HCT116 (cell line): ENCODE measurements at regions not wholly inside any gene's neighbourhood (a gene's known extent, or its start where the extent isn't known, plus 50 kb on each side); places are given as distances from the start of the nearest gene placed in this dataset.

Experiments
- ATAC-seq: fragments of 200-7000 bp; cut with Tn5 transposase; 2 replicates; pipeline ENCODE4 v1.9.1; 2020; ENCODE audit warnings: mild to moderate bottlenecking, moderate library complexity
- BruUV-seq: library from RNA; stranded (reverse); fragments of 400-500 nt; replicated peaks from 2 replicates; lab custom pipeline; 2021; lab: Mats Ljungman, UMichigan
- CTCF ChIA-PET: fragments of 300-600 bp; sonication (Branson Sonifier 250); formaldehyde crosslinking; loops from one replicate; lab custom pipeline; 2021; ENCODE audit warnings: antibody characterized with exemption; lab: Charles Lee
- POLR2A ChIA-PET: fragments of 300-600, 350-600 bp; sonication (Branson Sonifier 250); formaldehyde crosslinking; loops from one replicate; lab custom pipeline; 2021; ENCODE audit warnings: antibody characterized with exemption; lab: Charles Lee
- RAD21 ChIA-PET, 2 experiments: fragments of 300-600 bp; sonication (Branson Sonifier 250); formaldehyde crosslinking; loops; one replicate each; lab custom pipeline; 2023; ENCODE audit warnings: low total read pairs in 2 of 2; ENCODE audit not compliant: uncharacterized antibody in 2 of 2, unreplicated experiment in 2 of 2, low non-redundant PET in 1 of 2; lab: Charles Lee
- DNase-seq: peaks from one replicate; pipeline ENCODE4 v3.0.0-alpha.2; 2010; ENCODE audit warnings: low read depth, low spot score
- H2AFZ ChIP-seq: fragments of 200-600 bp; shearing (Covaris generic), sonication (generic); 2 replicates; pipeline ENCODE4 v1.6.1; 2017; ENCODE audit warnings: low read depth, mixed run types, mixed read lengths, antibody characterized with exemption, low read length; ENCODE audit not compliant: poor library complexity, severe bottlenecking
- H3K27ac ChIP-seq: 2 replicates; pipeline ENCODE4 v1.5.1; 2012; ENCODE audit warnings: low read depth, low read length
- H3K27me3 ChIP-seq: fragments of 200-600 bp; sonication (generic); 2 replicates; pipeline ENCODE4 v1.6.1; 2016; ENCODE audit warnings: mixed run types, low read length, mixed read lengths; ENCODE audit not compliant: insufficient read depth
- H3K36me3 ChIP-seq, 2 experiments: fragments of 200-500 bp in 1 of 2; fragments of 200-600 bp in 1 of 2; sonication (Bioruptor generic) in 1 of 2; sonication (generic) in 1 of 2; 2 replicates each; pipeline versions ENCODE4 v1.5.1 to v1.6.1; 2014 to 2016; ENCODE audit warnings: low read length in 2 of 2, inconsistent platforms in 1 of 2, mixed read lengths in 1 of 2, mixed run types in 1 of 2; ENCODE audit not compliant: insufficient read depth in 2 of 2, control insufficient read depth in 1 of 2
- H3K4me1 ChIP-seq, 2 experiments: fragments of 200-600 bp in 1 of 2; sonication (generic) in 1 of 2; 2 replicates each; pipeline versions ENCODE4 v1.5.1 to v1.6.1; 2012 to 2017; ENCODE audit warnings: low read length in 2 of 2, inconsistent platforms in 1 of 2, mild to moderate bottlenecking in 1 of 2, mixed read lengths in 1 of 2, mixed run types in 1 of 2, moderate library complexity in 1 of 2; ENCODE audit not compliant: insufficient read depth in 2 of 2, control insufficient read depth in 1 of 2
- H3K4me2 ChIP-seq: fragments of 200-600 bp; sonication (generic); 2 replicates; pipeline ENCODE4 v1.6.1; 2017; ENCODE audit warnings: mixed run types, low read length, mixed read lengths
- H3K4me3 ChIP-seq, 2 experiments: fragments of 200-600 bp in 1 of 2; sonication (generic) in 1 of 2; replicated peaks in 1 of 2; 2 replicates each; pipeline ENCODE4 v1.5.1; 2011 to 2016; ENCODE audit warnings: low read length in 2 of 2, control low read depth in 1 of 2, low read depth in 1 of 2, mild to moderate bottlenecking in 1 of 2, mixed read lengths in 1 of 2, mixed run types in 1 of 2
- H3K79me2 ChIP-seq: fragments of 200-600 bp; sonication (generic); 2 replicates; pipeline ENCODE4 v1.6.1; 2017; ENCODE audit warnings: mild to moderate bottlenecking, mixed run types, low read length, moderate library complexity, mixed read lengths; ENCODE audit not compliant: insufficient read depth
- H3K9ac ChIP-seq: fragments of 200-600 bp; sonication (generic); 2 replicates; pipeline ENCODE4 v1.6.1; 2016; ENCODE audit warnings: low read length, mixed read lengths
- H3K9me2 ChIP-seq: fragments of 200-600 bp; sonication (generic), shearing (Covaris generic); 2 replicates; pipeline ENCODE4 v1.6.1; 2017; ENCODE audit warnings: mixed run types, mild to moderate bottlenecking, moderate library complexity; ENCODE audit not compliant: insufficient read depth
- H3K9me3 ChIP-seq, 2 experiments: fragments of 200-500 bp in 1 of 2; fragments of 200-600 bp in 1 of 2; sonication (Bioruptor generic) in 1 of 2; sonication (generic) in 1 of 2; 2 replicates each; pipeline ENCODE4 v1.6.1; 2014 to 2017; ENCODE audit warnings: low read length in 2 of 2, mixed read lengths in 2 of 2, inconsistent platforms in 1 of 2, low read depth in 1 of 2, mild to moderate bottlenecking in 1 of 2, mixed run types in 1 of 2, moderate library complexity in 1 of 2; ENCODE audit not compliant: control insufficient read depth in 1 of 2, insufficient read depth in 1 of 2
- H4K20me1 ChIP-seq: fragments of 200-600 bp; sonication (generic), shearing (Covaris generic); 2 replicates; pipeline ENCODE4 v1.6.1; 2017; ENCODE audit warnings: mixed run types, mild to moderate bottlenecking, moderate library complexity; ENCODE audit not compliant: insufficient read depth
- ATF3 ChIP-seq: IDR thresholded peaks from 2 replicates; pipeline ENCODE4 v1.6.1; 2012
- CBX3 ChIP-seq: IDR thresholded peaks from 2 replicates; pipeline ENCODE4 v1.6.1; 2012; ENCODE audit warnings: low read depth
- CEBPB ChIP-seq: IDR thresholded peaks from 2 replicates; pipeline ENCODE4 v1.6.1; 2012; ENCODE audit warnings: low read depth
- CTCF ChIP-seq, 3 experiments: fragments of 200-600 bp in 1 of 3; sonication (generic) in 1 of 3; IDR thresholded peaks in 2 of 3; conservative IDR thresholded peaks in 1 of 3; 2 replicates each; pipeline ENCODE4 v1.5.1; 2012 to 2017; ENCODE audit warnings: low read depth in 2 of 3, low read length in 2 of 3, antibody characterized with exemption in 1 of 3, borderline replicate concordance in 1 of 3, control low read depth in 1 of 3, mild to moderate bottlenecking in 1 of 3, mixed read lengths in 1 of 3, mixed run types in 1 of 3, moderate library complexity in 1 of 3; ENCODE audit not compliant: insufficient read depth in 1 of 3
- EGR1 ChIP-seq: IDR thresholded peaks from 2 replicates; pipeline ENCODE4 v1.6.1; 2012; ENCODE audit warnings: low read depth
- ELF1 ChIP-seq: IDR thresholded peaks from 2 replicates; pipeline ENCODE4 v1.6.1; 2012; ENCODE audit warnings: low read depth, borderline replicate concordance
- EZH2 ChIP-seq: fragments of 200-600 bp; sonication (generic); IDR thresholded peaks from 2 replicates; pipeline ENCODE4 v1.6.1; 2017; ENCODE audit warnings: antibody characterized with exemption, mixed run types
- EZH2phosphoT487 ChIP-seq: fragments of 200-600 bp; IDR thresholded peaks from 2 replicates; pipeline ENCODE4 v1.6.1; 2018; ENCODE audit warnings: antibody characterized with exemption, borderline replicate concordance
- FOSL1 ChIP-seq: IDR thresholded peaks from 2 replicates; pipeline ENCODE4 v1.6.1; 2012; ENCODE audit warnings: low read depth
- JUND ChIP-seq: IDR thresholded peaks from 2 replicates; pipeline ENCODE4 v1.6.1; 2012
- REST ChIP-seq: IDR thresholded peaks from 2 replicates; pipeline ENCODE4 v1.6.1; 2012; ENCODE audit warnings: low read depth
- SIN3A ChIP-seq: IDR thresholded peaks from 2 replicates; pipeline ENCODE4 v1.6.1; 2012; ENCODE audit warnings: low read depth
- SP1 ChIP-seq: IDR thresholded peaks from 2 replicates; pipeline ENCODE4 v1.6.1; 2012; ENCODE audit warnings: low read depth
- SRF ChIP-seq: IDR thresholded peaks from 2 replicates; pipeline ENCODE4 v1.6.1; 2012; ENCODE audit warnings: low read depth
- TCF7L2 ChIP-seq: IDR thresholded peaks from 2 replicates; pipeline ENCODE4 v1.7.0; 2011; ENCODE audit warnings: borderline replicate concordance, inconsistent platforms; ENCODE audit not compliant: insufficient read depth, insufficient read length; ENCODE audit errors: extremely low read depth
- ZBTB33 ChIP-seq: IDR thresholded peaks from 2 replicates; pipeline ENCODE4 v1.6.1; 2011; ENCODE audit warnings: mild to moderate bottlenecking, low read length, moderate library complexity; ENCODE audit not compliant: insufficient replicate concordance; ENCODE audit errors: extremely low read depth
- ZFX ChIP-seq: fragments of 450-650 bp; IDR thresholded peaks from 2 replicates; pipeline ENCODE4 v1.6.1; 2017
- intact Hi-C: fragments of 100-400 bp; cut with micrococcal nuclease; formaldehyde crosslinking; loops from 2 replicates; pipeline ENCODE4 v1.10.0; 2022

- intact Hi-C loops: no loop called here
- TF ChIP-seq SP1: 0 out of 2 replicates have a peak, but pooled peaks have one; percentile 18
- no peak for TF ChIP-seq ZBTB33
- no peak for TF ChIP-seq SIN3A
- peak; percentile 17; the same call in 1 of the 2 replicates for TF ChIP-seq CEBPB
- no peak for TF ChIP-seq REST
- TF ChIP-seq SRF: no peak
- no peak for TF ChIP-seq TCF7L2
- TF ChIP-seq JUND: no peak
- TF ChIP-seq EZH2: no peak
- TF ChIP-seq ELF1: no peak
- TF ChIP-seq ZFX: no peak
- no peak for TF ChIP-seq CBX3
- no peak for TF ChIP-seq FOSL1
- no peak for TF ChIP-seq EGR1
- no peak for TF ChIP-seq EZH2phosphoT487
- no peak for TF ChIP-seq CTCF (IDR thresholded peaks at IDR 0.05 in 2 of 3, conservative IDR thresholded peaks at IDR 0.05 in 1 of 3; ENCODE audit: borderline replicate concordance in 1 of 3, insufficient read depth in 1 of 3, low read depth in 2 of 3, low read length in 2 of 3)
- TF ChIP-seq ATF3: no peak
Measured at GRCh38 chr9:81002242-81002641, 687.1 kb downstream of the TLE1 start.

More at GRCh38 chr9:81002242-81002641, 687.1 kb downstream of the TLE1 start:
- no peaks in the 10 kb centered on the region for H3K36me3 ChIP-seq
- H3K27me3 ChIP-seq: no peaks in the 10 kb centered on the region
- H3K79me2 ChIP-seq: no peaks in the 10 kb centered on the region
- DNase-seq: peak; percentile 48
- peaks cover 0 to 4% of the 10 kb centered on the region in 2 experiments; a peak in 1 of 4 replicates for H3K4me1 ChIP-seq
- H3K4me3 ChIP-seq: no peak overlapping the region
- H4K20me1 ChIP-seq: no peaks in the 10 kb centered on the region
- H3K4me2 ChIP-seq: no peak overlapping the region
- H3K9me2 ChIP-seq: no peaks in the 10 kb centered on the region
- CTCF ChIA-PET: no interaction called here
- no peak overlapping the region for H3K9ac ChIP-seq
- POLR2A ChIA-PET: no interaction called here
- ATAC-seq: peak; percentile 79
- no peak overlapping the region for H3K27ac ChIP-seq
- RAD21 ChIA-PET: no interaction called here
- no TSS peak for BruUV-seq
- peaks cover 3 to 8% of the 10 kb centered on the region in 2 experiments; a peak in 1 of 4 replicates for H3K9me3 ChIP-seq
- H2AFZ ChIP-seq: no peak overlapping the region
